HEK293 (cell line): ENCODE measurements at regions not wholly inside any gene's neighbourhood (a gene's known extent, or its start where the extent isn't known, plus 50 kb on each side); places are given as distances from the start of the nearest gene placed in this dataset.

Source experiments
- CTCF ChIA-PET: fragments of 350-600 bp; formaldehyde crosslinking; extraction: SDS; loops from one replicate; lab custom pipeline; 2021; ENCODE audit warnings: antibody characterized with exemption; lab: Yijun Ruan, JAX
- POLR2A ChIA-PET: fragments of 300-600 bp; formaldehyde crosslinking; extraction: SDS; loops from one replicate; lab custom pipeline; 2020; ENCODE audit warnings: antibody characterized with exemption, inconsistent platforms; lab: Yijun Ruan, JAX
- H3K27ac ChIP-seq: fragments of 200-500 bp; sonication (Bioruptor generic); 2 replicates; pipeline ENCODE4 v1.5.1; 2014; ENCODE audit warnings: low read depth, low read length, control low read depth, inconsistent platforms; ENCODE audit errors: extremely low read depth
- H3K36me3 ChIP-seq, 2 experiments: fragments of 200-500 bp in 1 of 2; sonication (Bioruptor generic) in 1 of 2; 1 replicate in 1 of 2; 2 replicates in 1 of 2; pipeline ENCODE4 v1.5.1; 2014 to 2017; ENCODE audit warnings: inconsistent platforms in 2 of 2, low read length in 2 of 2; ENCODE audit not compliant: control insufficient read depth in 2 of 2, insufficient read depth in 1 of 2
- H3K4me1 ChIP-seq: fragments of 200-500 bp; sonication (Bioruptor generic); 2 replicates; pipeline ENCODE4 v1.5.1; 2014; ENCODE audit warnings: mild to moderate bottlenecking, low read length, inconsistent platforms; ENCODE audit not compliant: control insufficient read depth, insufficient read depth
- H3K4me3 ChIP-seq: 2 replicates; pipeline ENCODE4 v1.5.1; 2011; ENCODE audit warnings: low read depth, mild to moderate bottlenecking, control low read depth, low read length, moderate library complexity
- H3K9me3 ChIP-seq: fragments of 200-500 bp; sonication (Bioruptor generic); 2 replicates; pipeline ENCODE4 v1.5.1; 2014; ENCODE audit warnings: low read depth, low read length, inconsistent platforms; ENCODE audit not compliant: control insufficient read depth, insufficient read depth
- BCL11B ChIP-seq: fragments of 450-650 bp; formaldehyde crosslinking; IDR thresholded peaks from 2 replicates; pipeline ENCODE4 v1.5.1; 2016; ENCODE audit warnings: low read depth, missing biosample characterization, missing genetic modification characterization
- BCL6B ChIP-seq: fragments of 450-650 bp; formaldehyde crosslinking; IDR thresholded peaks from 2 replicates; pipeline ENCODE4 v1.5.1; 2017; ENCODE audit warnings: missing biosample characterization, missing genetic modification characterization
- EGR2 ChIP-seq: fragments of 450-650 bp; formaldehyde crosslinking; IDR thresholded peaks from 2 replicates; pipeline ENCODE4 v1.5.1; 2016; ENCODE audit warnings: low read depth, missing biosample characterization, missing genetic modification characterization
- GLI2 ChIP-seq: fragments of 450-650 bp; formaldehyde crosslinking; IDR thresholded peaks from 2 replicates; pipeline ENCODE4; 2017; ENCODE audit warnings: missing biosample characterization, missing genetic modification characterization, low read depth, borderline replicate concordance
- IKZF3 ChIP-seq: fragments of 450-650 bp; IDR thresholded peaks from 2 replicates; pipeline ENCODE4 v1.5.0; 2018; ENCODE audit warnings: missing biosample characterization, mild to moderate bottlenecking, missing genetic modification characterization, moderate library complexity
- KLF9 ChIP-seq: fragments of 450-650 bp; formaldehyde crosslinking; IDR thresholded peaks from 2 replicates; pipeline ENCODE4 v1.5.1; 2016; ENCODE audit warnings: missing biosample characterization, missing genetic modification characterization, low read depth
- PRDM1 ChIP-seq: fragments of 450-650 bp; formaldehyde crosslinking; IDR thresholded peaks from 2 replicates; pipeline ENCODE4; 2016; ENCODE audit warnings: missing biosample characterization, missing genetic modification characterization
- SP3 ChIP-seq: fragments of 450-650 bp; formaldehyde crosslinking; IDR thresholded peaks from 2 replicates; pipeline ENCODE4 v1.5.1; 2016; ENCODE audit warnings: missing biosample characterization, missing genetic modification characterization
- YY2 ChIP-seq: fragments of 450-650 bp; formaldehyde crosslinking; IDR thresholded peaks from 2 replicates; pipeline ENCODE4 v1.5.1; 2016; ENCODE audit warnings: missing biosample characterization, missing genetic modification characterization
- ZBTB1 ChIP-seq: fragments of 450-650 bp; formaldehyde crosslinking; IDR thresholded peaks from 2 replicates; pipeline ENCODE4 v1.5.1; 2016; ENCODE audit warnings: missing biosample characterization, missing genetic modification characterization
- ZNF121 ChIP-seq: fragments of 450-650 bp; formaldehyde crosslinking; IDR thresholded peaks from 2 replicates; pipeline ENCODE4 v1.5.1; 2016; ENCODE audit warnings: missing biosample characterization, missing genetic modification characterization
- ZNF175 ChIP-seq: fragments of 450-650 bp; formaldehyde crosslinking; IDR thresholded peaks from 2 replicates; pipeline ENCODE4 v1.5.1; 2016; ENCODE audit warnings: missing biosample characterization, missing genetic modification characterization
- ZNF221 ChIP-seq: fragments of 450-650 bp; formaldehyde crosslinking; IDR thresholded peaks from 2 replicates; pipeline ENCODE4 v1.5.1; 2017; ENCODE audit warnings: missing biosample characterization, missing genetic modification characterization, borderline replicate concordance
- ZNF302 ChIP-seq: fragments of 450-650 bp; formaldehyde crosslinking; IDR thresholded peaks from 2 replicates; pipeline ENCODE4 v1.5.1; 2016; ENCODE audit warnings: missing biosample characterization, missing genetic modification characterization, low read depth
- ZNF350 ChIP-seq: fragments of 450-650 bp; formaldehyde crosslinking; IDR thresholded peaks from 2 replicates; pipeline ENCODE4 v1.5.0; 2017; ENCODE audit warnings: missing biosample characterization, mild to moderate bottlenecking, missing genetic modification characterization
- ZNF404 ChIP-seq: fragments of 450-650 bp; formaldehyde crosslinking; IDR thresholded peaks from 2 replicates; pipeline ENCODE4 v1.5.1; 2017; ENCODE audit warnings: missing biosample characterization, missing genetic modification characterization
- ZNF488 ChIP-seq: fragments of 450-650 bp; formaldehyde crosslinking; IDR thresholded peaks from 2 replicates; pipeline ENCODE4 v1.5.1; 2016; ENCODE audit warnings: missing biosample characterization, missing genetic modification characterization
- ZNF518A ChIP-seq: fragments of 450-650 bp; formaldehyde crosslinking; conservative IDR thresholded peaks from 2 replicates; pipeline ENCODE4 v1.5.1; 2016; ENCODE audit warnings: low read depth, missing biosample characterization, missing genetic modification characterization
- ZNF530 ChIP-seq: fragments of 450-650 bp; formaldehyde crosslinking; IDR thresholded peaks from 2 replicates; pipeline ENCODE4 v1.5.1; 2016; ENCODE audit warnings: low read depth, missing biosample characterization, missing genetic modification characterization
- ZNF561 ChIP-seq: fragments of 450-650 bp; IDR thresholded peaks from 2 replicates; pipeline ENCODE4 v1.5.1; 2018; ENCODE audit warnings: missing biosample characterization, missing genetic modification characterization, borderline replicate concordance
- ZNF596 ChIP-seq: fragments of 450-650 bp; IDR thresholded peaks from 2 replicates; pipeline ENCODE4 v1.5.0; 2018; ENCODE audit warnings: missing biosample characterization, mild to moderate bottlenecking, missing genetic modification characterization, moderate library complexity
- ZNF701 ChIP-seq: fragments of 450-650 bp; formaldehyde crosslinking; IDR thresholded peaks from 2 replicates; pipeline ENCODE4 v1.5.1; 2016; ENCODE audit warnings: missing biosample characterization, missing genetic modification characterization
- ZNF837 ChIP-seq: fragments of 450-650 bp; formaldehyde crosslinking; IDR thresholded peaks from 2 replicates; pipeline ENCODE4 v1.5.1; 2016; ENCODE audit warnings: missing biosample characterization, missing genetic modification characterization

- no peak overlapping the region for H3K4me3 ChIP-seq
- CTCF ChIA-PET = interaction anchor here (0.7 kb wide), 1 partner anchor 179 kb away, joined by 3 read pairs; no protein-coding TSS in a partner anchor
- H3K36me3 ChIP-seq = no peaks in the 10 kb centered on the region
- no peak overlapping the region for H3K27ac ChIP-seq
- no peaks in the 10 kb centered on the region for H3K4me1 ChIP-seq
- TF ChIP-seq EGR2 (tag by site-specific recombination) (no peak), ZNF701 (tag by site-specific recombination) (no peak), ZNF837 (tag by site-specific recombination) (no peak), IKZF3 (tag by site-specific recombination) (no peak), ZBTB1 (tag by site-specific recombination) (no peak), ZNF404 (no peak), PRDM1 (tag by site-specific recombination) (no peak), YY2 (tag by site-specific recombination) (no peak), BCL11B (no peak), ZNF175 (tag by site-specific recombination) (no peak), BCL6B (tag by site-specific recombination) (no peak), ZNF488 (tag by site-specific recombination) (no peak), ZNF121 (tag by site-specific recombination) (no peak), ZNF221 (no peak)
- TF ChIP-seq, all 188 proteins: peak for 0
- no peaks in the 10 kb centered on the region for H3K9me3 ChIP-seq
- POLR2A ChIA-PET = no interaction called here
Measured at GRCh38 chr1:5693568-5693967, 298.7 kb downstream of the NPHP4 start.

- Histone ChIP-seq H3K4me3 (no peak overlapping the region), H3K4me1 (no peaks in the 10 kb centered on the region), H3K9me3 (no peaks in the 10 kb centered on the region), H3K36me3 (no peaks in the 10 kb centered on the region), H3K27ac (no peak overlapping the region)
- ChIA-PET POLR2A (no interaction called here), CTCF (interaction anchor here (0.7 kb wide), 1 partner anchor 178 kb away, joined by 3 read pairs; no protein-coding TSS in a partner anchor)
- TF ChIP-seq ZNF302 (tag by site-specific recombination) (no peak), KLF9 (no peak), ZNF518A (tag by site-specific recombination) (no peak), ZNF530 (no peak), ZNF350 (tag by site-specific recombination) (no peak), GLI2 (tag by site-specific recombination) (no peak), BCL6B (tag by site-specific recombination) (no peak), SP3 (tag by site-specific recombination) (no peak), ZNF596 (no peak), ZNF561 (no peak)
Measured at GRCh38 chr1:5692664-5693063, 299.6 kb downstream of the NPHP4 start.
